Mesendoderm (in vitro differentiated cells): ENCODE measurements at regions not wholly inside any gene's neighbourhood (a gene's known extent, or its start where the extent isn't known, plus 50 kb on each side); places are given as distances from the start of the nearest gene placed in this dataset.

Experiments
- DNase-seq: peaks from one replicate; pipeline ENCODE4 v3.0.0; 2013
- H2AK5ac ChIP-seq: 2 replicates; pipeline ENCODE4 v1.6.1; 2013; ENCODE audit warnings: low read length, inconsistent platforms
- H2BK120ac ChIP-seq: 2 replicates; pipeline ENCODE4 v1.6.1; 2013; ENCODE audit warnings: low read depth, mild to moderate bottlenecking, low read length, moderate library complexity, mixed read lengths
- H2BK15ac ChIP-seq: replicated peaks from 2 replicates; pipeline ENCODE4 v1.6.1; 2013; ENCODE audit warnings: low read depth, mild to moderate bottlenecking, moderate library complexity
- H2BK5ac ChIP-seq: 2 replicates; pipeline ENCODE4 v1.6.1; 2013; ENCODE audit warnings: low read length, inconsistent platforms
- H3K18ac ChIP-seq: 2 replicates; pipeline ENCODE4 v1.6.1; 2013; ENCODE audit warnings: mild to moderate bottlenecking, low read length, mixed read lengths
- H3K23ac ChIP-seq: one replicate; pipeline ENCODE4 v1.6.1; 2013; ENCODE audit warnings: low read length
- H3K27ac ChIP-seq: 2 replicates; pipeline ENCODE4 v1.5.1; 2013; ENCODE audit warnings: low read depth, mild to moderate bottlenecking, inconsistent platforms, low read length, moderate library complexity
- H3K27me3 ChIP-seq: 2 replicates; pipeline ENCODE4 v1.6.1; 2013; ENCODE audit warnings: low read length, control low read depth, mild to moderate bottlenecking, inconsistent platforms; ENCODE audit not compliant: insufficient read depth, poor library complexity
- H3K36me3 ChIP-seq: 2 replicates; pipeline ENCODE4 v1.6.1; 2013; ENCODE audit warnings: low read length, inconsistent platforms; ENCODE audit not compliant: control insufficient read depth, insufficient read depth
- H3K4ac ChIP-seq: one replicate; pipeline ENCODE4 v1.6.1; 2013; ENCODE audit warnings: low read depth, mild to moderate bottlenecking, low read length, moderate library complexity
- H3K4me1 ChIP-seq: 2 replicates; pipeline ENCODE4 v1.6.1; 2013; ENCODE audit warnings: low read depth, low read length, inconsistent platforms; ENCODE audit not compliant: control insufficient read depth
- H3K4me2 ChIP-seq: 2 replicates; pipeline ENCODE4 v1.6.1; 2013; ENCODE audit warnings: low read length
- H3K4me3 ChIP-seq: 2 replicates; pipeline ENCODE4 v1.5.1; 2013; ENCODE audit warnings: mild to moderate bottlenecking, low read length
- H3K56ac ChIP-seq: one replicate; pipeline ENCODE4 v1.6.1; 2013; ENCODE audit warnings: low read length
- H3K79me1 ChIP-seq: 2 replicates; pipeline ENCODE4 v1.6.1; 2013; ENCODE audit warnings: low read length, inconsistent platforms
- H3K79me2 ChIP-seq: 2 replicates; pipeline ENCODE4 v1.6.1; 2013; ENCODE audit warnings: mild to moderate bottlenecking, low read length; ENCODE audit not compliant: control insufficient read depth, insufficient read depth
- H3K9ac ChIP-seq: 2 replicates; pipeline ENCODE4 v1.6.1; 2013; ENCODE audit warnings: low read length, inconsistent platforms
- H4K5ac ChIP-seq: one replicate; pipeline ENCODE4 v1.6.1; 2013; ENCODE audit warnings: low read length
- H4K8ac ChIP-seq: one replicate; pipeline ENCODE4 v1.6.1; 2013; ENCODE audit warnings: low read depth, mild to moderate bottlenecking, control low read depth, low read length, moderate library complexity
- WGBS: extraction: QIAGEN DNeasy Blood & Tissue Kit; methylation state at CpG from one replicate; pipeline ENCODE4 v1.1.7; 2013; ENCODE audit warnings: low lambda C conversion rate, missing lambda C conversion rate; ENCODE audit not compliant: insufficient coverage; ENCODE audit errors: extremely low coverage; 5-methylcytosine and 5-hydroxymethylcytosine counted together

- Histone ChIP-seq H3K36me3 (no peaks in the 10 kb centered on the region), H2BK5ac (no peak overlapping the region), H3K4me2 (no peak overlapping the region), H3K23ac (no peak overlapping the region), H2BK120ac (no peak overlapping the region), H3K4ac (no peak overlapping the region), H2BK15ac (no peak overlapping the region), H4K5ac (no peak overlapping the region), H3K4me1 (no peaks in the 10 kb centered on the region), H2AK5ac (no peak overlapping the region), H3K18ac (no peak overlapping the region), H3K56ac (no peak overlapping the region), H3K27ac (no peak overlapping the region), H3K9ac (no peak overlapping the region), H3K4me3 (no peak overlapping the region), H3K27me3 (no peaks in the 10 kb centered on the region), H3K79me2 (no peaks in the 10 kb centered on the region), H4K8ac (no peak overlapping the region), H3K79me1 (no peaks in the 10 kb centered on the region)
- DNase-seq, result no peak
- no CpG with 5 or more reads among the region's 7 CpGs for WGBS
These were observed 168.8 kb downstream of the CYYR1 start for GRCh38 chr21:26404288-26404687.

GRCh38 chr21:26403321-26403720 is 169.8 kb downstream of the CYYR1 start:
- Histone ChIP-seq H3K56ac (no peak overlapping the region), H2BK5ac (no peak overlapping the region), H3K27me3 (no peaks in the 10 kb centered on the region), H4K8ac (no peak overlapping the region), H3K27ac (no peak overlapping the region), H3K4ac (no peak overlapping the region), H2BK15ac (no peak overlapping the region), H2AK5ac (no peak overlapping the region), H3K36me3 (no peaks in the 10 kb centered on the region), H3K79me2 (no peaks in the 10 kb centered on the region), H2BK120ac (no peak overlapping the region), H3K79me1 (no peaks in the 10 kb centered on the region), H3K4me2 (no peak overlapping the region), H3K4me3 (no peak overlapping the region), H3K23ac (no peak overlapping the region), H3K4me1 (no peaks in the 10 kb centered on the region), H3K18ac (no peak overlapping the region), H4K5ac (no peak overlapping the region), H3K9ac (no peak overlapping the region)
- WGBS, result no CpG with 5 or more reads among the region's 2 CpGs
- no peak for DNase-seq

GRCh38 chr21:26397545-26397944 is 175.5 kb downstream of the CYYR1 start:
- Histone ChIP-seq H3K79me1 (no peaks in the 10 kb centered on the region), H3K56ac (no peak overlapping the region), H4K5ac (no peak overlapping the region), H2BK15ac (no peak overlapping the region), H3K23ac (no peak overlapping the region), H3K4me3 (no peak overlapping the region), H3K27ac (no peak overlapping the region), H3K9ac (no peak overlapping the region), H2AK5ac (no peak overlapping the region), H3K4me2 (no peak overlapping the region), H3K27me3 (no peaks in the 10 kb centered on the region), H3K79me2 (no peaks in the 10 kb centered on the region), H2BK120ac (no peak overlapping the region), H4K8ac (no peak overlapping the region), H3K4ac (no peak overlapping the region), H3K4me1 (no peaks in the 10 kb centered on the region), H3K18ac (no peak overlapping the region), H2BK5ac (no peak overlapping the region), H3K36me3 (no peaks in the 10 kb centered on the region)
- DNase-seq, result no peak

- Histone ChIP-seq H4K8ac (no peak overlapping the region), H3K4me1 (no peaks in the 10 kb centered on the region), H3K79me1 (no peaks in the 10 kb centered on the region), H3K36me3 (no peaks in the 10 kb centered on the region), H2BK15ac (no peak overlapping the region), H3K27ac (no peak overlapping the region), H2BK5ac (no peak overlapping the region), H4K5ac (no peak overlapping the region), H3K18ac (no peak overlapping the region), H3K4ac (no peak overlapping the region), H3K4me3 (no peak overlapping the region), H3K9ac (no peak overlapping the region), H3K23ac (no peak overlapping the region), H2AK5ac (no peak overlapping the region), H3K4me2 (no peak overlapping the region), H3K27me3 (no peaks in the 10 kb centered on the region), H3K56ac (no peak overlapping the region), H2BK120ac (no peak overlapping the region), H3K79me2 (no peaks in the 10 kb centered on the region)
- no peak for DNase-seq
- no CpG with 5 or more reads among the region's 7 CpGs for WGBS
These were observed 178.7 kb downstream of the CYYR1 start for GRCh38 chr21:26394341-26394740.

GRCh38 chr21:26391166-26391565 is 181.9 kb downstream of the CYYR1 start:
- no peak overlapping the region for H3K18ac ChIP-seq
- H4K5ac ChIP-seq, result no peak overlapping the region
- H3K27ac ChIP-seq, result no peak overlapping the region
- H3K36me3 ChIP-seq, result no peaks in the 10 kb centered on the region
- H3K9ac ChIP-seq, result no peak overlapping the region
- no peak overlapping the region for H2BK5ac ChIP-seq
- no peak overlapping the region for H3K4me2 ChIP-seq
- no peaks in the 10 kb centered on the region for H3K79me2 ChIP-seq
- H2AK5ac ChIP-seq, result no peak overlapping the region
- no peak overlapping the region for H2BK15ac ChIP-seq
- H3K56ac ChIP-seq, result no peak overlapping the region
- no peak overlapping the region for H4K8ac ChIP-seq
- no peaks in the 10 kb centered on the region for H3K27me3 ChIP-seq
- H3K4me3 ChIP-seq, result no peak overlapping the region
- WGBS, result no CpG with 5 or more reads among the region's 2 CpGs
- no peak overlapping the region for H3K23ac ChIP-seq
- no peak for DNase-seq
- H3K4ac ChIP-seq, result no peak overlapping the region
- no peaks in the 10 kb centered on the region for H3K79me1 ChIP-seq
- no peaks in the 10 kb centered on the region for H3K4me1 ChIP-seq
- no peak overlapping the region for H2BK120ac ChIP-seq

- Histone ChIP-seq H3K79me2 (no peaks in the 10 kb centered on the region), H3K9ac (no peak overlapping the region), H2BK5ac (no peak overlapping the region), H3K27me3 (no peaks in the 10 kb centered on the region), H3K4me2 (no peak overlapping the region), H3K18ac (no peak overlapping the region), H2AK5ac (no peak overlapping the region), H2BK120ac (no peak overlapping the region), H3K4me1 (no peaks in the 10 kb centered on the region), H2BK15ac (no peak overlapping the region), H3K4me3 (no peak overlapping the region), H3K4ac (no peak overlapping the region), H3K56ac (no peak overlapping the region), H3K36me3 (no peaks in the 10 kb centered on the region), H3K23ac (no peak overlapping the region), H3K79me1 (no peaks in the 10 kb centered on the region), H3K27ac (no peak overlapping the region), H4K8ac (no peak overlapping the region), H4K5ac (no peak overlapping the region)
- WGBS, result no CpG with 5 or more reads among the region's 6 CpGs
- peak; percentile 21 for DNase-seq
These were observed 183.0 kb downstream of the CYYR1 start for GRCh38 chr21:26389971-26390641.
